CD4-positive, alpha-beta T cell (primary cell): ENCODE measurements at regions not wholly inside any gene's neighbourhood (a gene's known extent, or its start where the extent isn't known, plus 50 kb on each side); places are given as distances from the start of the nearest gene placed in this dataset.

Experiments used
- ATAC-seq: fragments of 200-7000 bp; cut with Tn5 transposase; one replicate; pipeline ENCODE4 v1.10.0; 2022; ENCODE audit warnings: mild to moderate bottlenecking; ENCODE audit not compliant: poor library complexity
- CTCF ChIA-PET: fragments of 350-600 bp; sonication (Branson Sonifier 250); formaldehyde crosslinking; loops from one replicate; lab custom pipeline; 2021; ENCODE audit warnings: antibody characterized with exemption, inconsistent platforms; lab: Charles Lee
- POLR2A ChIA-PET: fragments of 350-600 bp; sonication (Branson Sonifier 250); formaldehyde crosslinking; loops from one replicate; lab custom pipeline; 2021; ENCODE audit warnings: antibody characterized with exemption, inconsistent platforms; lab: Charles Lee
- DNase-seq, 14 experiments: peaks; one replicate each; pipeline ENCODE4 v3.0.0-alpha.2; 2013 to 2020; ENCODE audit warnings: mixed read lengths in 2 of 14
- H3K27ac ChIP-seq, 2 donors: one replicate each; pipeline versions ENCODE4 v1.5.1 to v1.7.0; 2013; ENCODE audit warnings: low read length in 2 of 2, low read depth in 1 of 2, mild to moderate bottlenecking in 1 of 2
- H3K27me3 ChIP-seq, 2 experiments: 1 replicate in 1 of 2; 2 replicates in 1 of 2; pipeline versions ENCODE4 v1.6.1 to v1.7.0; 2013; ENCODE audit warnings: low read length in 2 of 2, control low read depth in 1 of 2, mild to moderate bottlenecking in 1 of 2, moderate library complexity in 1 of 2; ENCODE audit not compliant: insufficient read depth in 2 of 2, control insufficient read depth in 1 of 2
- H3K36me3 ChIP-seq: one replicate; pipeline ENCODE4 v1.6.1; 2013; ENCODE audit warnings: low read length, control low read depth; ENCODE audit not compliant: insufficient read depth
- H3K4me1 ChIP-seq: one replicate; pipeline ENCODE4 v1.6.1; 2013; ENCODE audit warnings: low read length, control low read depth; ENCODE audit not compliant: insufficient read depth
- H3K4me3 ChIP-seq: one replicate; pipeline ENCODE4 v1.5.1; 2013; ENCODE audit warnings: mild to moderate bottlenecking, low read length, moderate library complexity
- H3K9me3 ChIP-seq, 2 experiments: 1 replicate in 1 of 2; 2 replicates in 1 of 2; pipeline versions ENCODE4 v1.6.1 to v1.7.0; 2013; ENCODE audit warnings: low read length in 2 of 2, mild to moderate bottlenecking in 2 of 2, control low read depth in 1 of 2, moderate library complexity in 1 of 2; ENCODE audit not compliant: control insufficient read depth in 1 of 2, insufficient read depth in 1 of 2
- H3K27ac Mint-ChIP-seq: one replicate; pipeline ENCODE4 v1.8.0; 2020; ENCODE audit warnings: mixed read lengths
- H3K27me3 Mint-ChIP-seq: one replicate; pipeline ENCODE4 v1.8.0; 2021; ENCODE audit warnings: mixed read lengths
- H3K36me3 Mint-ChIP-seq: one replicate; pipeline ENCODE4 v1.8.0; 2021; ENCODE audit warnings: low read depth, mixed read lengths
- H3K4me1 Mint-ChIP-seq: one replicate; pipeline ENCODE4 v1.8.0; 2021; ENCODE audit warnings: low read depth, mixed read lengths
- H3K4me3 Mint-ChIP-seq: one replicate; pipeline ENCODE4 v1.8.0; 2020; ENCODE audit warnings: mild to moderate bottlenecking, mixed read lengths
- H3K9me3 Mint-ChIP-seq: one replicate; pipeline ENCODE4 v1.8.0; 2020; ENCODE audit warnings: mixed read lengths
- CTCF ChIP-seq: fragments of 200-600 bp; IDR thresholded peaks from one replicate; pipeline ENCODE4 v1.8.0; 2022; ENCODE audit warnings: antibody characterized with exemption, mild to moderate bottlenecking
- intact Hi-C, 2 experiments: fragments of 100-400 bp; cut with DNase I in 1 of 2; cut with micrococcal nuclease in 1 of 2; formaldehyde crosslinking; loops; one replicate each; pipeline versions ENCODE4 v1.15.1 to v1.9.0; 2023 to 2025; cut with DNase I, micrococcal nuclease

GRCh38 chr2:157176602-157177001 lies 80.9 kb upstream of the GALNT5 start:
- Mint-ChIP-seq H3K4me3 (no peak overlapping the region), H3K27ac (no peak overlapping the region), H3K4me1 (no peaks in the 10 kb centered on the region), H3K36me3 (no peaks in the 10 kb centered on the region), H3K27me3 (peaks cover 5% of the 10 kb centered on the region), H3K9me3 (no peaks in the 10 kb centered on the region)
- no peaks in the 10 kb centered on the region for H3K27me3 ChIP-seq
- ChIA-PET POLR2A (no interaction called here), CTCF (no interaction called here)
- H3K27ac ChIP-seq: no peak overlapping the region
- intact Hi-C loops: no loop called here
- H3K4me3 ChIP-seq: no peak overlapping the region
- no peaks in the 10 kb centered on the region for H3K4me1 ChIP-seq
- DNase-seq (no peak), ATAC-seq (no peak)
- TF ChIP-seq CTCF: no peak
- no peaks in the 10 kb centered on the region for H3K9me3 ChIP-seq
- H3K36me3 ChIP-seq: no peaks in the 10 kb centered on the region

GRCh38 chr2:157178874-157179273 lies 78.6 kb upstream of the GALNT5 start:
- H3K27ac ChIP-seq: no peak overlapping the region
- intact Hi-C loops: no loop called here
- Mint-ChIP-seq H3K27ac (no peak overlapping the region), H3K9me3 (no peaks in the 10 kb centered on the region), H3K36me3 (no peaks in the 10 kb centered on the region), H3K4me1 (no peaks in the 10 kb centered on the region), H3K27me3 (no peaks in the 10 kb centered on the region), H3K4me3 (no peak overlapping the region)
- DNase-seq: no peak
- ChIA-PET CTCF (interaction anchor here (0.7 kb wide), 1 partner anchor 21 kb away, joined by 3 read pairs; no protein-coding TSS in a partner anchor), POLR2A (no interaction called here)
- TF ChIP-seq CTCF: no peak
- H3K27me3 ChIP-seq: no peaks in the 10 kb centered on the region
- H3K9me3 ChIP-seq: no peaks in the 10 kb centered on the region
- H3K4me3 ChIP-seq: no peak overlapping the region
- ATAC-seq: no peak
- no peaks in the 10 kb centered on the region for H3K36me3 ChIP-seq
- no peaks in the 10 kb centered on the region for H3K4me1 ChIP-seq

GRCh38 chr2:157179324-157180105 lies 78.0 kb upstream of the GALNT5 start:
- H3K27me3 Mint-ChIP-seq: peaks cover 5% of the 10 kb centered on the region
- H3K4me3 ChIP-seq: no peak overlapping the region
- intact Hi-C loops: no loop called here
- no peaks in the 10 kb centered on the region for H3K27me3 ChIP-seq
- H3K4me1 ChIP-seq: no peaks in the 10 kb centered on the region
- H3K4me1 Mint-ChIP-seq: no peaks in the 10 kb centered on the region
- ChIA-PET POLR2A (no interaction called here), CTCF (no interaction called here)
- ATAC-seq: no peak
- H3K9me3 Mint-ChIP-seq: no peaks in the 10 kb centered on the region
- no peaks in the 10 kb centered on the region for H3K36me3 Mint-ChIP-seq
- H3K27ac ChIP-seq: no peak overlapping the region
- H3K36me3 ChIP-seq: no peaks in the 10 kb centered on the region
- DNase-seq: no peak
- H3K27ac Mint-ChIP-seq: no peak overlapping the region
- no peak overlapping the region for H3K4me3 Mint-ChIP-seq
- no peaks in the 10 kb centered on the region for H3K9me3 ChIP-seq
- TF ChIP-seq CTCF: no peak
